Neural crest cell (in vitro differentiated cells): ENCODE measurements at regions not wholly inside any gene's neighbourhood (a gene's known extent, or its start where the extent isn't known, plus 50 kb on each side); places are given as distances from the start of the nearest gene placed in this dataset.

Experiments used
- DNase-seq: peaks from one replicate; pipeline ENCODE4 v3.0.0; 2021; ENCODE audit warnings: low read depth, mixed read lengths, low spot score
- H3K27ac Mint-ChIP-seq: one replicate; pipeline ENCODE4 v1.8.0; 2021; ENCODE audit warnings: mild to moderate bottlenecking, mixed read lengths; ENCODE audit not compliant: unreplicated experiment
- H3K27me3 Mint-ChIP-seq: 2 replicates; pipeline ENCODE4 v1.8.0; 2021; ENCODE audit warnings: low read depth, mild to moderate bottlenecking, mixed read lengths
- H3K36me3 Mint-ChIP-seq: 2 replicates; pipeline ENCODE4 v1.8.0; 2021; ENCODE audit warnings: low read depth, mild to moderate bottlenecking, mixed read lengths
- H3K4me1 Mint-ChIP-seq: 2 replicates; pipeline ENCODE4 v1.8.0; 2021; ENCODE audit warnings: mixed read lengths
- H3K4me3 Mint-ChIP-seq: one replicate; pipeline ENCODE4 v1.8.0; 2021; ENCODE audit warnings: mild to moderate bottlenecking, mixed read lengths
- H3K9me3 Mint-ChIP-seq: 2 replicates; pipeline ENCODE4 v1.8.0; 2021; ENCODE audit warnings: mixed read lengths
- CTCF ChIP-seq: fragments of 200-600 bp; sonication (generic); conservative IDR thresholded peaks from 2 replicates; pipeline ENCODE4 v1.5.0; 2021; ENCODE audit warnings: antibody characterized with exemption, mild to moderate bottlenecking

- no peak for DNase-seq
- Mint-ChIP-seq H3K27ac (no peak overlapping the region), H3K27me3 (no peaks in the 10 kb centered on the region)
Measured at GRCh38 chr18:27823053-27823452, 353.9 kb downstream of the CDH2 start.

GRCh38 chr18:27808683-27809082, 368.2 kb downstream of the CDH2 start:
- Mint-ChIP-seq H3K9me3 (peaks cover 2% of the 10 kb centered on the region), H3K4me3 (no peak overlapping the region), H3K27ac (no peak overlapping the region), H3K4me1 (no peaks in the 10 kb centered on the region), H3K27me3 (no peaks in the 10 kb centered on the region), H3K36me3 (no peaks in the 10 kb centered on the region)
- DNase-seq = no peak
- no peak for TF ChIP-seq CTCF

More at GRCh38 chr18:27823053-27823452, 353.9 kb downstream of the CDH2 start:
- TF ChIP-seq CTCF = no peak
- peaks cover 14% of the 10 kb centered on the region for H3K9me3 Mint-ChIP-seq
- H3K4me3 Mint-ChIP-seq = no peak overlapping the region
- peaks cover 2% of the 10 kb centered on the region for H3K36me3 Mint-ChIP-seq
- H3K4me1 Mint-ChIP-seq = peaks cover 30% of the 10 kb centered on the region

DNA sequence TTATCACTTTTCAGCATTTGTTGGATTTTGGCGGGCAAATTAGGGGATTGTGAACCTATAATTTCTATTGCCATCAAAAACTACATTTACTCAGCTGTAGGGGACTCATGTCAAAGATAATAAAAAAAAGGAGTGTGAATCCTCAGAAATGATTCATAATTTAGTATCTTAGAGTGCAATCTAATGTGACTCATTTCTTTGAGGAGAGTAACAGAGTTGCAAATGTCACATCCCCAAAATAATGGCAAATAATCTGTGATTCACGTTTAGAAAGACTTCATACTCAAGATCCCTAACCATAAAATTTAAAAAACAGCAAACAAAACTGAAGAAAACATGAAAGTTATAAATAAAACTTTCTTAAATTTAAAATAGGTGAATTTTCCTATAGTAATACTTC, 373.0 kb downstream of the CDH2 start:
- H3K4me3 Mint-ChIP-seq = no peak overlapping the region
- H3K27me3 Mint-ChIP-seq = no peaks in the 10 kb centered on the region
- H3K9me3 Mint-ChIP-seq = peaks cover 2% of the 10 kb centered on the region
- H3K27ac Mint-ChIP-seq = no peak overlapping the region
- no peaks in the 10 kb centered on the region for H3K4me1 Mint-ChIP-seq
- no peak for DNase-seq
- H3K36me3 Mint-ChIP-seq = no peaks in the 10 kb centered on the region
- TF ChIP-seq CTCF = no peak

- Mint-ChIP-seq H3K4me1 (no peaks in the 10 kb centered on the region), H3K27me3 (no peaks in the 10 kb centered on the region), H3K27ac (no peak overlapping the region), H3K4me3 (no peak overlapping the region), H3K36me3 (no peaks in the 10 kb centered on the region), H3K9me3 (no peaks in the 10 kb centered on the region)
- no peak for TF ChIP-seq CTCF
- DNase-seq = no peak
Measured at GRCh38 chr18:27797484-27797883, 379.4 kb downstream of the CDH2 start.

- DNase-seq = no peak
- H3K4me3 Mint-ChIP-seq = no peak overlapping the region
- H3K9me3 Mint-ChIP-seq = no peaks in the 10 kb centered on the region
- no peaks in the 10 kb centered on the region for H3K4me1 Mint-ChIP-seq
- H3K27me3 Mint-ChIP-seq = no peaks in the 10 kb centered on the region
- peak overlapping the region; percentile 4 for H3K27ac Mint-ChIP-seq
- no peaks in the 10 kb centered on the region for H3K36me3 Mint-ChIP-seq
- no peak for TF ChIP-seq CTCF
Measured at GRCh38 chr18:27794181-27794926, 382.6 kb downstream of the CDH2 start.
